ENCODE measurements at regions not wholly inside any gene's neighbourhood (a gene's known extent, or its start where the extent isn't known, plus 50 kb on each side); places are given as distances from the start of the nearest gene placed in this dataset.

DNA sequence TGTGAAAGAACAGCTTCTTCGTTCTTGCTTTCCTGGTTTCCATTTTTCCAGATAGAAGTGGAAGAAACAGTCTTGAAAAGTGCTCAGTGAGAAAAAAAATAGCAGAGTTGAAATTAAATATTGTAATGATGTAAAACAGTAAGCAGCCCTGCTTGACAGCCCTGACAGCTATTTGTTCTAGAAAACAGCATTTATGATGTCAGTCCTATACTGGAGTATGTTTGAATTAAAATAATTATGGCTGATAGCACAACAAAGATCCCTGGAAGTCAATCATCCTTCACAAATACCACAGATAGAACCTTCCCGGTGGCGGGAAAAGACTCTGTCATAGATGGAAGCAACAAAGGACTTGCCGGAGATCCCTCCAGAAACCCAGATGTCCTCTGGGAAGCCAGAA lies 298.0 kb upstream of the TNRC6C start:
- Mint-ChIP-seq H3K27me3 (peaks cover 10% of the 10 kb centered on the region), H3K36me3 (no peaks in the 10 kb centered on the region), H3K4me1 (peaks cover 0 to 1% (median 0%) of the 10 kb centered on the region in 3 donors), H3K9me3 (peaks cover 3 to 9% (median 8%) of the 10 kb centered on the region in 3 donors), H3K4me3 (no peak overlapping the region), H3K27ac (no peak overlapping the region)

DNA sequence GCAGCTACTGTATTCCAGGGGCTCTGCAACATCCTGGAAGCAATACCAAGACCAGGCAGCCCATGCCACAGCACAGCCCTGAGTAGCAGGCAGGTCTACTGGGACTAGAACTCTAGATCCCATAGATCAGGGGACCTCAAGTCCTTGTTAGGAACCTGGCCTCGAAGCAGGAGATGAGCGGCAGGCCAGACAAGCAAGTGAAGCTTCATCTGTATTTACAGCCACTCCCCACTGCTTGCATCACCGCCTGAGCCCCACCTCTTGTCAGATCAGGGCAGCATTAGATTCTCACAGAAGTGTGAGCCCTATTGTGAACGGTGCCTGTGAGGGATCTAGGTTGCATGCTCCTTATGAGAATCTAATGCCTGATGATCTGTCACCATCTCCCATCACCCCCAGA lies 295.7 kb upstream of the TNRC6C start:
- H3K27ac Mint-ChIP-seq: no peak overlapping the region
- no peaks in the 10 kb centered on the region for H3K36me3 Mint-ChIP-seq
- H3K27me3 Mint-ChIP-seq: peaks cover 7% of the 10 kb centered on the region
- peaks cover 6 to 20% (median 17%) of the 10 kb centered on the region in 3 donors for H3K4me1 Mint-ChIP-seq
- H3K4me3 Mint-ChIP-seq: no peak overlapping the region
- H3K9me3 Mint-ChIP-seq: peaks cover 3 to 12% (median 9%) of the 10 kb centered on the region in 3 donors

DNA sequence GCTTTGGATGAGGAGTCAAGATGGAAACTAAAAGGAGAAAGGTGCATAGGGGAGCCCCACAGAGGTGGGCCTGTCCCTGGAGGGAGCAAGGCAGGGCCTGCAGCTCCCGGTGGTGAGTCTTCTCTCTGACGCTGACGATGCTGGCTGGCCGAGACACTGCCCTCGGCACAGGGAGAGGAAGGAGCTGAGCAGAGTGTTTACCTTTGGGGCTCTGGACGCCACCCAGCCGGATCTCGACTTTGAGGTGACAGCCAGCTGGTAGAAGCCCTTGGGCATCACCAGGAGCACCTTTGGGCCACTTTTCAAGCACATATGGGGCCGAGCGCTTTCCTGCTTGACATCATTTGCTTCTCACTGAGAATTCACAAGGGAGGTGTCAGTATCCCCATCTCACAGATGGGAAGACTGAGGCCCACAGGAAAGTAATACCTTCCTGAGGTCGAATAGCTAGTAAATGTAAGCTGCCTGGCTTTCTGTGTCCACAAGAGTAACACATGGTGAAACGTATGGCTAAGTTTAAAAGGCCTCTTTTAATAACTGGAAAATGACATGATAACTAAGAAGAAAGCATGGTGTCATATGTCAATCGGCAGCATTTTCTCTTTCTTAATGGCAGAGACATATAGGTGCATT lies 294.3 kb upstream of the TNRC6C start:
- no peak overlapping the region for H3K27ac Mint-ChIP-seq
- peaks cover 0 to 9% (median 4%) of the 10 kb centered on the region in 3 donors for H3K9me3 Mint-ChIP-seq
- H3K4me1 Mint-ChIP-seq: peaks cover 6 to 20% (median 17%) of the 10 kb centered on the region in 3 donors
- peaks cover 3% of the 10 kb centered on the region for H3K27me3 Mint-ChIP-seq
- H3K4me3 Mint-ChIP-seq: no peak overlapping the region
- no peaks in the 10 kb centered on the region for H3K36me3 Mint-ChIP-seq

DNA sequence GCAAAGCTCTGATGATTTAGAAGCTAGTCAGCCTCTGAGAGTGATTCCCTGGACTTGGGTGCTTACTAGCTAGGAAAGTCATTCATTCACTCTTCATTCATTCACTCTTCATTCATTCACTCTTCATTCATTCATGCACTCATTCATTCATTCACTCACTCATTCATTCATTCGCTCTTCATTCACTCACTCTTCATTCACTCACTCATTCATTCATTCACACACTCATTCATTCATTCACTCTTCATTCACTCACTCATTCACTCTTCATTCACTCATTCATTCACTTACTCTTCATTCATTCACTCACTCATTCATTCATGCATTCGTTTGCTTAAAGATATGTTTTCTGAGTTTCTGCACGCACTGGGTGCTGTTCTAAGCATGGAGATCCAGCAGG lies 292.7 kb upstream of the TNRC6C start:
- H3K4me1 Mint-ChIP-seq: peaks cover 6 to 20% (median 17%) of the 10 kb centered on the region in 3 donors
- peak overlapping the region in 1 of 3 donors; percentile 86 for H3K27ac Mint-ChIP-seq
- peaks cover 3% of the 10 kb centered on the region for H3K27me3 Mint-ChIP-seq
- no peaks in the 10 kb centered on the region for H3K36me3 Mint-ChIP-seq
- H3K4me3 Mint-ChIP-seq: no peak overlapping the region
- H3K9me3 Mint-ChIP-seq: peaks cover 0 to 7% (median 7%) of the 10 kb centered on the region in 3 donors

DNA sequence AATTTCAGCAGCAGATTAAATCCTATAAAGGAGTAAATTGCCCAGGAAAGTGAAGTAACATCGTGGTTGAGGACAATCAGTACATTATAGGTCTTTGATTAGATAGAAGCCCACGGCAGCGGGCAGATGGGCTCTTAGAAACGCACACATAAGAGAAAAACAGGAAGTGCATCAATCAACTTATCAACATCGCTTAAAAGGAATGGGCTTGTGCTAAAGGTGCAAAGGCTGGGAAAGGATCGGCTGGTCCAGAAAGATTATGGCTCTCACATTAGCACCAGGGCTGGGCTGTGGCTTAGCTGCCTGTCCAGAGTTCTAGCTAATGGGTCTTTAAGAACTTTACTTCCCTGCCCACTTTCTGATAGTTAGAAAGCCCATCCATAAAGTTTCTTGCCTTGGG lies 292.0 kb upstream of the TNRC6C start:
- peak overlapping the region; percentile 43 to 89 (median 78) for H3K4me3 Mint-ChIP-seq
- no peaks in the 10 kb centered on the region for H3K36me3 Mint-ChIP-seq
- peaks cover 0 to 7% (median 7%) of the 10 kb centered on the region in 3 donors for H3K9me3 Mint-ChIP-seq
- peak overlapping the region in 2 of 3 donors; percentile 6 to 86 for H3K27ac Mint-ChIP-seq
- H3K4me1 Mint-ChIP-seq: peaks cover 6 to 20% (median 17%) of the 10 kb centered on the region in 3 donors
- peaks cover 2% of the 10 kb centered on the region for H3K27me3 Mint-ChIP-seq

DNA sequence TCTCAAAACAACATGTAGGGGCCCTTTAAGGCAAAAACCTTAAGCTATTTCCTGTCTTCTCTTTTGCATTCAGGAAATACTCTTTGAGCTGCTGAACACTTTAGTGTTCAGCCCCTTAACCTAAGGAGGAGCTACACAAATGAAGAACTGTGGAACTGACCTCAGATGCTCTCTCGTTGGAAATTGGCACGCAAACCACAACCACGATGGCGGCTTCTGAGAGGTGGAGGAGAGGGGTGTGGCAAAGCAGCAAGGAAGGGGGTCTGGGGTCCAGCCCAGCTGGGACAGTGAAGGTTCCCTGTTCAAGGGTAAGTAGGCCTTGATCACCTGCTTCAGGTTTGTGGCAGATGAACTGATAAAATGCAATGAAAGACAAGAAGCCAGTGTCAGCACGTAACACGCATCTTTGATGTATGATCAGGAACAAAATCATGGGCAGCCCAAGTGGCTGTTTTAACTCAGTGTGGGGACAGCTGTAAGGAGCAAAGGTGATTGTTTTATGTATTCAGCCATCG lies 291.6 kb upstream of the TNRC6C start:
- H3K4me1 Mint-ChIP-seq: peaks cover 6 to 20% (median 17%) of the 10 kb centered on the region in 3 donors
- H3K36me3 Mint-ChIP-seq: no peaks in the 10 kb centered on the region
- H3K27me3 Mint-ChIP-seq: no peaks in the 10 kb centered on the region
- peak overlapping the region in 2 of 3 donors; percentile 6 to 20 for H3K27ac Mint-ChIP-seq
- H3K4me3 Mint-ChIP-seq: peak overlapping the region; percentile 43 to 89 (median 82)
- peaks cover 0 to 7% (median 7%) of the 10 kb centered on the region in 3 donors for H3K9me3 Mint-ChIP-seq

DNA sequence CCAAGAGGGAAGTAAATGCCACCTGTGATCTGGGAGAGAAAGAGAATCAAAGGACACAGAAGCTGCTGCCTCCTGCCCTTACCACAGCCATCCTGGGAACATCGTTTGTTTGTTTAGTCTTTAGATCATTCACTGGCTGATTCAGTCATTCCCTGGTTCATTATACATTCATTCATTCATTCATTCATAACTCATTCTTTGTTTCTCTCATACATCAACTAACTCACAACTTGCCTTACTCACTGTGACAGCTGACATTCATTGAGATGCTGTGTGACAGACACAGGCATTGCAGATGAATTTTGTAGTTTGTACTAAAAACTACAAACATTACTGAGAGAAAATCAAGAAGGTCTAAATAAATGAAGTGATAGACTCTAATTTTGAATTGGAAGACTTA lies 291.0 kb upstream of the TNRC6C start:
- Mint-ChIP-seq H3K27me3 (no peaks in the 10 kb centered on the region), H3K4me3 (peak overlapping the region; percentile 43 to 89 (median 82)), H3K9me3 (peaks cover 0 to 7% (median 7%) of the 10 kb centered on the region in 3 donors), H3K36me3 (peaks cover 2% of the 10 kb centered on the region), H3K4me1 (peaks cover 6 to 20% (median 17%) of the 10 kb centered on the region in 3 donors), H3K27ac (no peak overlapping the region)

DNA sequence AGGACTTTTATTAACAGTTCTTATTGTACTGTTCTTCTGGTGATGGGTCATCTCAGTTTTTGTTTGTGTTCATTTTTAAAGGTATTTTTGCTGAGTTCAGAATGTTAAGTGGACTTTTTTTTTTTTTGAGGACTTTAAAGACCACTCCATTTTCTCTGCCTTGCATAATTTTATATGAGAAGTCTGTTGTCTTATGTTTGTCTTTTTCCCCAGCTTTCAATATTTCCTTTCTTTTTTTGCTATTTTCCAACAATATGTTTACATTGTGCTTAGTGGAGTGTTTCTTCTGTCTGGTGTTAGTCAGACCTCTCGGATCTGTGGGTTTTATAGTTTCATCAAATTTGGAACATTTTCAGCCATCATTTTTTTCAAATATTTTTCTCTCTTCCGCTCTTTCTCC lies 290.0 kb upstream of the TNRC6C start:
- Mint-ChIP-seq H3K27ac (no peak overlapping the region), H3K27me3 (no peaks in the 10 kb centered on the region), H3K4me1 (peaks cover 6 to 20% (median 17%) of the 10 kb centered on the region in 3 donors), H3K9me3 (peaks cover 0 to 7% (median 4%) of the 10 kb centered on the region in 3 donors), H3K36me3 (peaks cover 2% of the 10 kb centered on the region), H3K4me3 (peak overlapping the region in 1 of 4 donors; percentile 30)

DNA sequence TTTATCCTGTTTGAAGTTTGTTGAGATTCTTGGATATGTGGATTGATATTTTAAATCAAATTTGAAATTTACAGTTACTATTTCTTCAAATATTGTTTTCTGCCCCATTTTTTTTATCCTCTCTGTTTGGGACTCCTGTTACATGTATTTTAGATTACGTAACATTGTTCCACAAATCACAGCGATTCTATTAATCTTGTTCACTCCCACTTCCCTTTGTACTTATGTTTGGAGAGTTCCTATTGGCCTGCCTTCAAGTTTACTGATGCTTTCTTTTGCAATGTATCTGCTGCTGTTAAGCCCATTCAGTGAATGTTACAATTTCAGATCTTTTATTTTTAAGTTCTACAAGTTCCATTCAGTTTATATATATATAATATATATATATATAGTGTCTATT lies 288.3 kb upstream of the TNRC6C start:
- no peak overlapping the region for H3K27ac Mint-ChIP-seq
- H3K9me3 Mint-ChIP-seq: peaks cover 0 to 7% (median 2%) of the 10 kb centered on the region in 3 donors
- H3K36me3 Mint-ChIP-seq: peaks cover 2% of the 10 kb centered on the region
- no peaks in the 10 kb centered on the region for H3K27me3 Mint-ChIP-seq
- H3K4me3 Mint-ChIP-seq: no peak overlapping the region
- peaks cover 6 to 19% (median 17%) of the 10 kb centered on the region in 3 donors for H3K4me1 Mint-ChIP-seq

DNA sequence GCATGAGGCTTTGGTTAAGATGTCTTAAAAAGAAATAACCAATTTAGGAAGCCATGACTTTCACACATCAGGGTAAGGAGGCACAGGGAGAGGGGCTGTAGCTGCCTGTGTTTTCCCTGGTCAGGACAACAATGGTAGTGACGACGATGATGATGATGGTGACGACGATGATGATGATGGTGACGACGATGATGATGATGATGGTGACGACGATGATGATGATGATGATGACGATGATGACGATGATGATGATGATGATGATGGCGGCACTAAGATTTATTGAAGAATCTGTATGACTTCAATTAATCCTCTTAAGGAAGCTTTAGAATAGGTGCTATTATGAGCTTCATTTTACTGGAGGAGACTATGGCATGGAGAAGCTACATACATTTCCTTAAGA lies 284.1 kb upstream of the TNRC6C start:
- H3K27ac Mint-ChIP-seq: no peak overlapping the region
- H3K4me3 Mint-ChIP-seq: no peak overlapping the region
- H3K4me1 Mint-ChIP-seq: peaks cover 0 to 1% (median 0%) of the 10 kb centered on the region in 3 donors

DNA sequence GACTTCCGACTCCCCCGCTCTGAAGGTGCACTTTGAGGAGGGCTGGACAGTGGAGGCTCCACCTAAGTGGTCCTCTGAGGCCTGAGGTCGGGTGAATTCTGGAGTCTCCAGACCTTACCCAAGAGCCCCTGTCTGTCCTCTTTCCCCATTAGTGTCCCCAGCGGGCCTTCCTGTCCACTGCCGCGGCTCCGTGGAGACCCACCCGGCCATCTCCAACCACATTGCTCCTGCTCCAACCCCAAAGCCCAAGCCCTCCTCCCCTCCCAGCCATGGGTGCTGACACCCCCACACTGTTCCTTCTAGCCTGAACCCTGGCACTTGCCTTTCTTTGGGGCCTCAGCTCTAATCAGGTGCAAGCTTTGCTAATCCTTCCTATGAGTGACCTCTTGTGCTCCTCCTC lies 283.1 kb upstream of the TNRC6C start:
- Mint-ChIP-seq H3K4me1 (peaks cover 0 to 2% (median 1%) of the 10 kb centered on the region in 3 donors), H3K4me3 (no peak overlapping the region), H3K36me3 (peaks cover 11% of the 10 kb centered on the region), H3K9me3 (no peaks in the 10 kb centered on the region), H3K27ac (no peak overlapping the region), H3K27me3 (peaks cover 4% of the 10 kb centered on the region)

More for the DNA sequence above, 284.1 kb upstream of the TNRC6C start:
- peaks cover 5% of the 10 kb centered on the region for H3K36me3 Mint-ChIP-seq
- H3K9me3 Mint-ChIP-seq: peaks cover 0 to 3% (median 0%) of the 10 kb centered on the region in 3 donors
- peaks cover 4% of the 10 kb centered on the region for H3K27me3 Mint-ChIP-seq

DNA sequence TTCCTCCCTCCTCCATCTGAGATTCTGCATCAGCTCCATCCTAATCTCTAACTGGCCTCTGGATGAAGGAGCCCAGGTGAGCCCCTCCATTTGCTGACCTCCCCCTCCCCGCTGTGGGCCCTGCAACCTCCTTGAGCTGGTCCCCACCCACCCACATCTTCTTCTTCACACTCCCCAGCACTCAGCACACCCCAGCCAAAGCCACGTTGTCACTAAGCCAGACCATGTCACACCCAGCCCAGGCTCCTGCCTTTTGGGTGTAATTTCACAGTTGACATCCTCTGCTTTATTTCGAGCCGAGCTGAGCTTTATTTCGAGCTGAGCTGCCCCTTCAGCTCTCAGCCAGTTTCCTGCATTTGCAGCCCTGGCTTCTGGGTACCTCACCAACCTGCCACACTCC lies 282.7 kb upstream of the TNRC6C start:
- no peak overlapping the region for H3K27ac Mint-ChIP-seq

DNA sequence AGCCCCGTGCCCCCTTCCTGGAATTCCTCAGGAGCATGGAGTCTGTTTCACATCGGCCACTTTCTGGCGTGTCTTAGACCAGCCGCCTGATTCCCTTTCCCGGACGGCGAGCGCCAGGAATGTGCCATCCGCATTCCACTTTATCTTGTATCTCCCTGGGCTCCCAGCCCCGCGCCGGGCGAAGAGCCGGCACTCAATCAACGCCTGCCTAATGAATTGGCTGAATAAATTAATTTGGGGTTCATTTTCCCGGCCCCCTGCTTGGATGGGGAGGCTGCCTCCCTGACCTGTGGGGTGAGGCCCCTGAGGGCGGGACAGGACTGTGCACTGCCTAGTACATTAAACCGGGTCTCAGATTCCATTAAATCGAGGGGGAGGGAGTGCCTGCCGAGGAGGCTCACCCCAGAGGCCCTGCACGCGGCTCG lies 282.3 kb upstream of the TNRC6C start:
- H3K36me3 Mint-ChIP-seq: peaks cover 11% of the 10 kb centered on the region
- H3K4me1 Mint-ChIP-seq: peaks cover 0 to 2% (median 1%) of the 10 kb centered on the region in 3 donors
- H3K27ac Mint-ChIP-seq: peak overlapping the region in 1 of 3 donors; percentile 83
- H3K27me3 Mint-ChIP-seq: peaks cover 4% of the 10 kb centered on the region
- H3K4me3 Mint-ChIP-seq: no peak overlapping the region
- no peaks in the 10 kb centered on the region for H3K9me3 Mint-ChIP-seq

More for the DNA sequence above, 282.7 kb upstream of the TNRC6C start:
- no peak overlapping the region for H3K4me3 Mint-ChIP-seq
- H3K4me1 Mint-ChIP-seq: peaks cover 0 to 2% (median 1%) of the 10 kb centered on the region in 3 donors
- no peaks in the 10 kb centered on the region for H3K9me3 Mint-ChIP-seq
- peaks cover 11% of the 10 kb centered on the region for H3K36me3 Mint-ChIP-seq
- peaks cover 4% of the 10 kb centered on the region for H3K27me3 Mint-ChIP-seq

DNA sequence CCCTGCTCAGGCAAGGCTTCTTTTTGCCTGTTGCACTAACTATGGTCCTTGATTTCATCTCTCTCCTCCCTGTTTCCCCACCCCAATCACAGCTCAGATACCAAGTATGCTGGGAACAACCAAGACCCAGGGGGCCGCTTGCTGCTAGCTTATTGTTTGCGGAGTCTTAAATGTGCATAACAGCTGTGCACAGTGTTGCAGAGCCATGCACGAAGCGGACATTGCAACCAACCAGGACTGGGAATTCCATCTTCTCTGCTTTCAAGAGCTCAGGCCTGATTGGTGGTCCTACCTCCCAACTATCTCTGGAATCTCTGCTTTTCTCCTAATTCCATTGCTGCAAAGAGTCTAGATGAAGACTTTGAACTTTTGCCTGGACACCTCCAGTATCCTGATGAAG lies 281.3 kb upstream of the TNRC6C start:
- H3K27ac Mint-ChIP-seq: no peak overlapping the region

DNA sequence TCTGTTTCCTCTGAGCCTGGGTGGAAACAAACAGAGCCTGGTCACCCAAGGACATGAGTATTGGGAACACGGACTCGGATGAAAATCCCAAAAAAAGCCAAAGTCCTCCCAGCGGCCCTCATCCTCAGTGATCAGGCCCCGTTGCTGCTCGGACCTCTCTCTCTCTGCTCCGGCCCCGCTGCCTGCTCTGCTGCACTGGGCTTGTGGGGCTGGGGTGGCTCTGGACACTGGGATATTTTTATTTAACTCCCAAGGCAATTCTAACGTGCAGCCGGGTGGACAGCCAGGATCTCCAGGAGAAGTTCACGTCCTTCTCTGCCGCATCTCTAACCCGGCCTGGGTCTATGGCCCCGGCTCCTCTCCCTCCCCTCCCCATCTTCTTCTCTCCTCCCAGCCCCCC lies 280.9 kb upstream of the TNRC6C start:
- Mint-ChIP-seq H3K9me3 (no peaks in the 10 kb centered on the region), H3K27ac (no peak overlapping the region), H3K27me3 (peaks cover 4% of the 10 kb centered on the region), H3K4me3 (no peak overlapping the region), H3K4me1 (peaks cover 0 to 2% (median 1%) of the 10 kb centered on the region in 3 donors), H3K36me3 (peaks cover 9% of the 10 kb centered on the region)

More for the DNA sequence above, 281.3 kb upstream of the TNRC6C start:
- peaks cover 11% of the 10 kb centered on the region for H3K36me3 Mint-ChIP-seq
- H3K27me3 Mint-ChIP-seq: peaks cover 4% of the 10 kb centered on the region
- peaks cover 0 to 2% (median 1%) of the 10 kb centered on the region in 3 donors for H3K4me1 Mint-ChIP-seq
- H3K9me3 Mint-ChIP-seq: no peaks in the 10 kb centered on the region
- no peak overlapping the region for H3K4me3 Mint-ChIP-seq

Measured in IgD-negative memory B cell (primary cell).